GM06990 (cell line): ENCODE measurements at regions not wholly inside any gene's neighbourhood (a gene's known extent, or its start where the extent isn't known, plus 50 kb on each side); places are given as distances from the start of the nearest gene placed in this dataset.

Source experiments
- DNase-seq: peaks from one replicate; pipeline ENCODE4 v3.0.0-alpha.2; 2011; ENCODE audit not compliant: insufficient read length; ENCODE audit errors: extremely low read depth
- H3K27me3 ChIP-seq: replicated peaks from 2 replicates; pipeline ENCODE4 v1.6.0; 2011; ENCODE audit warnings: low read length; ENCODE audit not compliant: control insufficient read depth, insufficient read depth
- H3K36me3 ChIP-seq: 2 replicates; pipeline ENCODE4 v1.5.1; 2011; ENCODE audit warnings: low read length; ENCODE audit not compliant: control insufficient read depth, insufficient read depth
- H3K4me3 ChIP-seq: replicated peaks from 2 replicates; pipeline ENCODE4 v1.5.1; 2011; ENCODE audit warnings: low read depth, mild to moderate bottlenecking, control low read depth, low read length
- CTCF ChIP-seq: IDR thresholded peaks from 2 replicates; pipeline ENCODE4 v1.5.1; 2011; ENCODE audit warnings: low read length, control low read depth, mild to moderate bottlenecking, inconsistent platforms; ENCODE audit not compliant: insufficient read depth, poor library complexity, severe bottlenecking

- TF ChIP-seq CTCF: no peak
- Histone ChIP-seq H3K36me3 (no peaks in the 10 kb centered on the region), H3K27me3 (no peaks in the 10 kb centered on the region; the same call in none of the 2 replicates), H3K4me3 (no peak overlapping the region)
- no peak for DNase-seq
Measured at GRCh38 chr19:30167206-30167868, 204.8 kb upstream of the ZNF536 start.

GRCh38 chr19:30167976-30168635 is 204.1 kb upstream of the ZNF536 start:
- no peaks in the 10 kb centered on the region; the same call in none of the 2 replicates for H3K27me3 ChIP-seq
- DNase-seq: no peak
- H3K4me3 ChIP-seq: no peak overlapping the region

GRCh38 chr19:30168760-30169159 is 203.4 kb upstream of the ZNF536 start:
- H3K36me3 ChIP-seq: no peaks in the 10 kb centered on the region
- no peak for DNase-seq
- H3K27me3 ChIP-seq: no peaks in the 10 kb centered on the region; the same call in none of the 2 replicates
- TF ChIP-seq CTCF: no peak
- no peak overlapping the region for H3K4me3 ChIP-seq

More at GRCh38 chr19:30167976-30168635, 204.1 kb upstream of the ZNF536 start:
- no peaks in the 10 kb centered on the region for H3K36me3 ChIP-seq
- no peak for TF ChIP-seq CTCF

- no peak for TF ChIP-seq CTCF
- no peak for DNase-seq
- no peaks in the 10 kb centered on the region for H3K36me3 ChIP-seq
- H3K4me3 ChIP-seq: no peak overlapping the region
- H3K27me3 ChIP-seq: no peaks in the 10 kb centered on the region; the same call in none of the 2 replicates
Measured at GRCh38 chr19:30169196-30169900, 202.8 kb upstream of the ZNF536 start.

- DNase-seq: no peak
- TF ChIP-seq CTCF: no peak
- Histone ChIP-seq H3K27me3 (no peaks in the 10 kb centered on the region; the same call in none of the 2 replicates), H3K36me3 (no peaks in the 10 kb centered on the region), H3K4me3 (no peak overlapping the region)
Measured at GRCh38 chr19:30170081-30170480, 202.1 kb upstream of the ZNF536 start.
